Choroid plexus epithelial cell (primary cell): ENCODE measurements at regions not wholly inside any gene's neighbourhood (a gene's known extent, or its start where the extent isn't known, plus 50 kb on each side); places are given as distances from the start of the nearest gene placed in this dataset.

Experiments
- DNase-seq: peaks from one replicate; pipeline ENCODE4 v3.0.0-alpha.2; 2010; ENCODE audit warnings: low read depth
- H3K4me3 ChIP-seq: 2 replicates; pipeline ENCODE4 v1.5.1; 2011; ENCODE audit warnings: low read depth, mild to moderate bottlenecking, control low read depth, low read length, moderate library complexity
- TF ChIP-seq, protein P1 (sequence below): conservative IDR thresholded peaks from 2 replicates; pipeline ENCODE4 v1.5.1; 2011; ENCODE audit warnings: low read depth, mild to moderate bottlenecking, control low read depth, inconsistent platforms, low read length, moderate library complexity

DNA sequence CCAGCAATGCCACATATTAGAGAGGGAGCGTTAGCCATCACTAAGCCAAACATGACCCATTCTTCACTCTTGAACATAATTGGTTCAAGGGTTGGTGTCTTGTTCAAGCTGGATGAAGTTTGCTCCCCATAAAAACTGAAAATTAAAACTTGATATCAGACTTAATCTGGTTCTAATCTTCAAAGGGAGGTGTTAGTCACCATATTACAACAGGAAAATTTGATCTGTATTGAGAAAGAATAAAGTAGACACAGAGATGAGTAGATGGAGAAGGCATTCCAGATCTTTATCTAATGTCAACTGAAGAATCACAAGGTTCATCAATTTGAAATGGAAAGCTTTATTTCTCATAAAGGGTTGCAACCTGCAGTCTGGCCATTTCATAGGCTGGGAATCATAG lies 972.8 kb downstream of the HACE1 start:
- no peak for DNase-seq
- TF ChIP-seq, protein P1, sequence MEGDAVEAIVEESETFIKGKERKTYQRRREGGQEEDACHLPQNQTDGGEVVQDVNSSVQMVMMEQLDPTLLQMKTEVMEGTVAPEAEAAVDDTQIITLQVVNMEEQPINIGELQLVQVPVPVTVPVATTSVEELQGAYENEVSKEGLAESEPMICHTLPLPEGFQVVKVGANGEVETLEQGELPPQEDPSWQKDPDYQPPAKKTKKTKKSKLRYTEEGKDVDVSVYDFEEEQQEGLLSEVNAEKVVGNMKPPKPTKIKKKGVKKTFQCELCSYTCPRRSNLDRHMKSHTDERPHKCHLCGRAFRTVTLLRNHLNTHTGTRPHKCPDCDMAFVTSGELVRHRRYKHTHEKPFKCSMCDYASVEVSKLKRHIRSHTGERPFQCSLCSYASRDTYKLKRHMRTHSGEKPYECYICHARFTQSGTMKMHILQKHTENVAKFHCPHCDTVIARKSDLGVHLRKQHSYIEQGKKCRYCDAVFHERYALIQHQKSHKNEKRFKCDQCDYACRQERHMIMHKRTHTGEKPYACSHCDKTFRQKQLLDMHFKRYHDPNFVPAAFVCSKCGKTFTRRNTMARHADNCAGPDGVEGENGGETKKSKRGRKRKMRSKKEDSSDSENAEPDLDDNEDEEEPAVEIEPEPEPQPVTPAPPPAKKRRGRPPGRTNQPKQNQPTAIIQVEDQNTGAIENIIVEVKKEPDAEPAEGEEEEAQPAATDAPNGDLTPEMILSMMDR = no peak
- no peak overlapping the region for H3K4me3 ChIP-seq

DNA sequence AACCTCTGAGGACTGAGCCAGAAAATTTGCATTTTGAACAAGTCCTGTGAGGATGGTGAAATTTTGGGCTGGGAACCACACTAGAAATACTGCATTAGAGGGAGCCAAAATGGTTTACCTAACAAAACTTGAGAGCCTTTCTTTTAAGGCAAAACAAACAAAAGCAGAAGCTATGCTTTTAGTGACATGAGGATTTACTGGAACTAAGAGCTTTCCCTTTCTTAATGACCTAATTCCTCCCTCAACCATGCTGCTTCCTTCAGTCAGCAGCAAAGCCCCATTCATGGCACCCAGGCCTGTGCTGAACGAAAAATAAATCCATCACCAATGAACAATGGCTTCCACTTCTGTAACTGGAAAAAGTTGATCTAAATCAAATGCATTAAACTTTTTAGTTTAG lies 974.3 kb downstream of the HACE1 start:
- TF ChIP-seq, protein P1 = no peak
- H3K4me3 ChIP-seq = no peak overlapping the region
- DNase-seq = no peak

DNA sequence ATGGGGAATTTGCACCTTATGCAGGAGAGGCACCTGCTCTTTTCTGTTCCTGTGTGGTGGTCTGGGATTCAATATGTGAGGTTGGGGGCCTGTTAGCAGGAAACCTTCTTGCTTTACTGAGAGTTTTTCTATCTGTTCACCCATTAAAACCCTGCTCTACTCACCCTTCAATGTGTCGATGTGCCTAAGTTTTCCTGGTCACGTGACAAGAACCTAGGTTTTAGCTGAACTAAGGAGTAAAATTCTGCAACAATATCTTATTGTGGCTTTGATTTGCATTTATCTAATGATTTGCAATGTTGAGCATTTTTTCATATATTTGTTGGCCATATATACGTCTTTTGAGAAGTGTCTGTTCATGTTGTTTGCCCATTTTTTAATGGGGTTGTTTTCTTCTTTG lies 979.9 kb downstream of the HACE1 start:
- TF ChIP-seq, protein P1 = no peak
- H3K4me3 ChIP-seq = no peak overlapping the region
- DNase-seq = no peak

DNA sequence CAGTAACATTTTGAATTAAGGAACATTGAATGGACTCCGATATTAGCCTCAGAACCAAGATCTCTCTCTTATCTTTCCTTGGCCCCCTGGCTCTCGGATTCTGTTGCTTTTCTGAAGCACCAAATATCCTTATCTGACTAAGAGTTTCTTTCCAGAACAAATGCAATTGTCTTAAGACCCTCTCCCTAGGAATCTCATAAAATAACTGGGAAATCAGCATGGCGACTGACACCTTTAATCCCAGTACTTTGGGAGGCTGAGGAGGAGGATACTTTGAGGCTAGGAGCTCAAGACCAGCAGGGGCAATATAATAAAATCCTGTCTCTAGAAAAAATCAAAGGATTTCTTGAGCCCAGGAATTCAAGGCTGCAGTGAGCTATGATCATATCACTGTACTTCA lies 984.5 kb downstream of the HACE1 start:
- TF ChIP-seq, protein P1 = no peak
- no peak for DNase-seq
- no peak overlapping the region for H3K4me3 ChIP-seq

DNA sequence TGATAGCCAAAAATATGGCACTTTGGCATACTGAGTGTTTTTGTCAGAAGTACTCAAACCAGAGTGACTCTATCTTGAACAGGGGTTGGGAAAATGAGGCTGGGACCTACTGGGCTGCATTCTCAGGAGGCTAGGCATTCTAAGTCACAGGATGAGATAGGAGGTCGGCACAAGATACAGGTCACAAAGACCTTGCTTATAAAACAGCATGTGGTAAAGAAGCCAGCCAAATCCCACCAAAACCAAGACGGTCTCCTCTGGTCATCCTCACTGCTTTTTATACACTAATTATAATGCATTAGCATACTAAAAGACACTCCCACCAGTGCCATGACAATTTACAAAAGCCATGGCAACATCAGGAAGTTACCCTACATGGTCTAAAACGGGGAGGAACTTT lies 985.1 kb downstream of the HACE1 start:
- TF ChIP-seq, protein P1 = no peak
- DNase-seq = no peak
- H3K4me3 ChIP-seq = no peak overlapping the region

DNA sequence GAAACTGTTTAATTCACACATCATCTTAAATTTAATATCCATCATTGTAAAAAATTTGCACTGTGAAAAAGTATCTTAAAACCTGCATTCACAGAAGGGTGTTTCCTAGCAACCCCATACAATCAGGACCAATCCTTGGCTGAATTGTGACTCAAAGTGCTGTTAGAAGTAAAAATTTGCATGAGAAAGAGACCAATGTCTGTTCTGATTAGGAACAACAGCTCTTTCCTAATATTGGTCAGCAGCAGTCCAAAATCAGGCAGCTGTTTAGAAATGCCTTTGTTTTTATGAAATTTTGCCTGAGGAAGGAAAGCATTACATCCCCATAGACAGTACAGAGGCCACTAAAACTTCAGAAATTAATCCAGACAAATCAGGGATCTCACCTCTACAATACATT lies 987.0 kb downstream of the HACE1 start:
- H3K4me3 ChIP-seq = no peak overlapping the region
- no peak for DNase-seq
- TF ChIP-seq, protein P1 = no peak

DNA sequence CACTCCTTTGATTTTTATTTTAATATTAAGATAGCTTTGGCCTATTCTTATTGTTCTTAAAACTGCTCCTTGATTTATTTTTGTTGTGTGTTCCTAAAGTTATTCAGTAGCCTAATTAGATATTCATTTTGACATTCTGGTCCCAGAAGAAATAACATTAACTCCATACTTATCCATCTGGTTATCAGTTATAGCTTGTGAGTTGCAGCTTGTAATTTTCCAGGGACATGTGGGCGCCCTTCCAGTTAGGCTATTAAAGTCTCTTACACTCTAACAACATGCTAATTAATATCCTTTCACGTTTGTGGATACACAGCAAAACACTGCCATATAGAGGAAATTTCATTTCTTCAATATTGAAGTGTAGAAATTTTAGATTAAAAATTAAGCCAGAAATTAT lies 987.5 kb downstream of the HACE1 start:
- DNase-seq = no peak
- TF ChIP-seq, protein P1 = no peak
- H3K4me3 ChIP-seq = no peak overlapping the region
